ENCODE measurements at regions not wholly inside any gene's neighbourhood (a gene's known extent, or its start where the extent isn't known, plus 50 kb on each side); places are given as distances from the start of the nearest gene placed in this dataset.

- TF ChIP-seq CTCF (IDR thresholded peaks at IDR 0.05): no peak
These were observed 54.2 kb upstream of the NFIA start for GRCh38 chr1:61028136-61028535.

- no peak for TF ChIP-seq CTCF (IDR thresholded peaks at IDR 0.05)
These were observed 64.7 kb upstream of the NFIA start for GRCh38 chr1:61017651-61018050.

GRCh38 chr1:61013946-61014667 is 68.3 kb upstream of the NFIA start:
- no peak for TF ChIP-seq CTCF (IDR thresholded peaks at IDR 0.05)

GRCh38 chr1:61013189-61013945 is 69.0 kb upstream of the NFIA start:
- TF ChIP-seq CTCF (IDR thresholded peaks at IDR 0.05): no peak

- no peak for TF ChIP-seq CTCF (IDR thresholded peaks at IDR 0.05)
These were observed 70.0 kb upstream of the NFIA start for GRCh38 chr1:61012341-61012761.

- TF ChIP-seq CTCF (IDR thresholded peaks at IDR 0.05): no peak
These were observed 70.6 kb upstream of the NFIA start for GRCh38 chr1:61011561-61012263.

GRCh38 chr1:61007534-61008364 is 74.6 kb upstream of the NFIA start:
- no peak for TF ChIP-seq CTCF (IDR thresholded peaks at IDR 0.05)
